H1 (cell line): ENCODE measurements at regions not wholly inside any gene's neighbourhood (a gene's known extent, or its start where the extent isn't known, plus 50 kb on each side); places are given as distances from the start of the nearest gene placed in this dataset.

Source experiments
- CTCF ChIA-PET: fragments of 300-600 bp; sonication (Branson Sonifier 250); formaldehyde crosslinking; loops from one replicate; lab custom pipeline; 2021; ENCODE audit not compliant: partially characterized antibody; lab: Charles Lee
- POLR2A ChIA-PET: fragments of 300-600 bp; sonication (Branson Sonifier 250); formaldehyde crosslinking; loops from one replicate; lab custom pipeline; 2021; ENCODE audit warnings: inconsistent platforms; ENCODE audit not compliant: partially characterized antibody; lab: Charles Lee
- DNase-seq, 2 experiments: peaks; one replicate each; pipeline versions ENCODE4 v3.0.0 to v3.0.0-alpha.2; 2010 to 2022; ENCODE audit warnings: low spot score in 2 of 2, low read depth in 1 of 2, mixed read lengths in 1 of 2
- FAIRE-seq: peaks from 2 replicates; lab custom pipeline; 2011; peaks lifted over from hg19 to GRCh38; lab: Jason Lieb, UNC
- H2AFZ ChIP-seq: 2 replicates; pipeline ENCODE4 v1.8.1; 2012; ENCODE audit warnings: low read length, inconsistent platforms
- H2AK5ac ChIP-seq: 2 replicates; pipeline ENCODE4 v1.6.1; 2013; ENCODE audit warnings: low read depth, low read length
- H2BK120ac ChIP-seq: replicated peaks from 2 replicates; pipeline ENCODE3; 2013; ENCODE audit warnings: low read depth, low read length, inconsistent platforms
- H2BK12ac ChIP-seq: 2 replicates; pipeline ENCODE4 v1.6.1; 2013; ENCODE audit warnings: low read depth, low read length
- H2BK15ac ChIP-seq: 2 replicates; pipeline ENCODE4 v1.6.1; 2013; ENCODE audit warnings: low read length
- H2BK20ac ChIP-seq: 2 replicates; pipeline ENCODE4 v1.6.1; 2013; ENCODE audit warnings: low read length
- H2BK5ac ChIP-seq: 2 replicates; pipeline ENCODE4 v1.6.1; 2013; ENCODE audit warnings: low read depth, low read length
- H3K14ac ChIP-seq: 2 replicates; pipeline ENCODE4 v1.6.1; 2013; ENCODE audit warnings: inconsistent platforms; ENCODE audit not compliant: insufficient read length
- H3K18ac ChIP-seq: 2 replicates; pipeline ENCODE4 v1.6.1; 2013; ENCODE audit warnings: low read length; ENCODE audit errors: extremely low read depth
- H3K23ac ChIP-seq: 2 replicates; pipeline ENCODE4 v1.6.1; 2013; ENCODE audit warnings: inconsistent platforms; ENCODE audit not compliant: insufficient read length
- H3K23me2 ChIP-seq: 2 replicates; pipeline ENCODE4 v1.6.1; 2013; ENCODE audit warnings: low read depth, low read length
- H3K27ac ChIP-seq: 2 replicates; pipeline ENCODE4 v1.6.1; 2011; ENCODE audit warnings: low read depth, low read length, inconsistent platforms
- H3K27me3 ChIP-seq, 4 experiments: replicated peaks in 1 of 4; 1 replicate in 1 of 4; 2 replicates in 3 of 4; pipeline versions ENCODE4 v1.6.1 to v1.8.1; 2011 to 2013; ENCODE audit warnings: low read length in 3 of 4, mild to moderate bottlenecking in 3 of 4, inconsistent platforms in 2 of 4, mixed read lengths in 2 of 4, moderate library complexity in 1 of 4; ENCODE audit not compliant: control insufficient read depth in 3 of 4, insufficient read depth in 3 of 4; ENCODE audit errors: extremely low read depth in 1 of 4
- H3K36me3 ChIP-seq, 4 experiments: 2 replicates each; pipeline versions ENCODE4 v1.6.1 to v1.8.1; 2011 to 2013; ENCODE audit warnings: mild to moderate bottlenecking in 4 of 4, low read length in 3 of 4, moderate library complexity in 2 of 4, control low read depth in 1 of 4, inconsistent platforms in 1 of 4; ENCODE audit not compliant: insufficient read depth in 4 of 4, control insufficient read depth in 2 of 4
- H3K4ac ChIP-seq: replicated peaks from 2 replicates; pipeline ENCODE3; 2013; ENCODE audit warnings: low read length, low read depth, mixed read lengths, inconsistent platforms; ENCODE audit not compliant: insufficient read length
- H3K4me1 ChIP-seq, 4 experiments: replicated peaks in 1 of 4; 1 replicate in 1 of 4; 2 replicates in 3 of 4; pipeline versions ENCODE4 v1.6.1 to v1.8.1; 2011 to 2013; ENCODE audit warnings: low read length in 3 of 4, inconsistent platforms in 2 of 4, mixed read lengths in 1 of 4; ENCODE audit not compliant: insufficient read depth in 4 of 4, control insufficient read depth in 3 of 4
- H3K4me2 ChIP-seq, 2 experiments: 2 replicates each; pipeline versions ENCODE4 v1.6.1 to v1.8.1; 2011 to 2013; ENCODE audit warnings: low read depth in 2 of 2, low read length in 2 of 2, control low read depth in 1 of 2, inconsistent platforms in 1 of 2, mild to moderate bottlenecking in 1 of 2; ENCODE audit not compliant: insufficient read depth in 1 of 2
- H3K4me3 ChIP-seq, 4 experiments: fragments of 200-600, 300-600 bp in 1 of 4; sonication (generic), shearing (Covaris generic), sonication (Bioruptor Twin) in 1 of 4; 2 replicates each; pipeline versions ENCODE4 v1.5.1 to v1.8.1; 2011 to 2016; ENCODE audit warnings: low read length in 4 of 4, low read depth in 3 of 4, control low read depth in 2 of 4, inconsistent platforms in 2 of 4, mild to moderate bottlenecking in 2 of 4, mixed read lengths in 1 of 4, moderate library complexity in 1 of 4; ENCODE audit not compliant: insufficient read depth in 2 of 4; ENCODE audit errors: extremely low read depth in 1 of 4
- H3K56ac ChIP-seq: replicated peaks from 2 replicates; pipeline ENCODE3; 2013; ENCODE audit warnings: low read depth, mild to moderate bottlenecking, mixed read lengths, low read length, inconsistent platforms; ENCODE audit not compliant: insufficient read length
- H3K79me1 ChIP-seq: 2 replicates; pipeline ENCODE4 v1.6.1; 2013; ENCODE audit warnings: low read depth, low read length, control low read depth
- H3K79me2 ChIP-seq, 2 experiments: 2 replicates each; pipeline versions ENCODE4 v1.6.1 to v1.8.1; 2012 to 2013; ENCODE audit warnings: low read length in 2 of 2, mild to moderate bottlenecking in 2 of 2, inconsistent platforms in 1 of 2; ENCODE audit not compliant: insufficient read depth in 2 of 2, control insufficient read depth in 1 of 2
- H3K9ac ChIP-seq, 4 experiments: replicated peaks in 1 of 4; 1 replicate in 1 of 4; 2 replicates in 3 of 4; pipeline versions ENCODE4 v1.6.1 to v1.8.1; 2011 to 2013; ENCODE audit warnings: low read depth in 3 of 4, low read length in 3 of 4, control low read depth in 2 of 4, mild to moderate bottlenecking in 2 of 4, moderate library complexity in 2 of 4, inconsistent platforms in 1 of 4; ENCODE audit errors: extremely low read depth in 1 of 4
- H3K9me3 ChIP-seq, 2 experiments: 2 replicates each; pipeline versions ENCODE4 v1.6.1 to v1.8.1; 2012 to 2013; ENCODE audit warnings: mild to moderate bottlenecking in 2 of 2, moderate library complexity in 2 of 2, control low read depth in 1 of 2, inconsistent platforms in 1 of 2, low read depth in 1 of 2, low read length in 1 of 2, mixed read lengths in 1 of 2; ENCODE audit not compliant: insufficient read depth in 2 of 2
- H4K20me1 ChIP-seq, 2 experiments: replicated peaks in 1 of 2; 2 replicates each; pipeline versions ENCODE3 to v1.8.1; 2011 to 2013; ENCODE audit warnings: inconsistent platforms in 2 of 2, low read length in 2 of 2, mild to moderate bottlenecking in 1 of 2; ENCODE audit not compliant: insufficient read depth in 2 of 2, control insufficient read depth in 1 of 2
- H4K5ac ChIP-seq: 2 replicates; pipeline ENCODE4 v1.6.1; 2013; ENCODE audit warnings: low read length, low read depth, mixed read lengths, inconsistent platforms; ENCODE audit not compliant: insufficient read length
- H4K8ac ChIP-seq: 2 replicates; pipeline ENCODE4 v1.8.0; 2013; ENCODE audit warnings: mild to moderate bottlenecking, moderate library complexity, low read length, inconsistent platforms; ENCODE audit not compliant: insufficient read depth; ENCODE audit errors: extremely low read depth
- H4K91ac ChIP-seq: replicated peaks from 2 replicates; pipeline ENCODE3; 2013; ENCODE audit warnings: low read length, mixed read lengths, inconsistent platforms; ENCODE audit not compliant: insufficient read length
- SIX5 ChIP-seq: IDR thresholded peaks from 2 replicates; pipeline ENCODE4 v1.6.1; 2011; ENCODE audit warnings: mild to moderate bottlenecking, low read depth, low read length
- WGBS, 2 experiments: shearing (Covaris generic) in 1 of 2; methylation state at CpG; one replicate each; pipeline versions ENCODE4 v1.1.6 to v1.1.7; 2013 to 2015; ENCODE audit warnings: low lambda C conversion rate in 2 of 2, mixed read lengths in 2 of 2, inconsistent platforms in 1 of 2, low coverage in 1 of 2, missing lambda C conversion rate in 1 of 2; ENCODE audit not compliant: insufficient replicate concordance in 2 of 2, insufficient coverage in 1 of 2, insufficient read length in 1 of 2; ENCODE audit errors: extremely low coverage in 1 of 2, missing lambda C conversion rate in 1 of 2; 5-methylcytosine and 5-hydroxymethylcytosine counted together

GRCh38 chr14:25696176-25696575, 646.2 kb upstream of the STXBP6 start:
- H2BK12ac ChIP-seq = no peak overlapping the region
- ChIA-PET POLR2A (no interaction called here), CTCF (no interaction called here)
- no peak overlapping the region for H4K5ac ChIP-seq
- no peak overlapping the region for H3K56ac ChIP-seq
- H2BK120ac ChIP-seq = no peak overlapping the region
- H3K79me2 ChIP-seq = no peaks in the 10 kb centered on the region
- H4K20me1 ChIP-seq = no peaks in the 10 kb centered on the region
- H3K4ac ChIP-seq = no peak overlapping the region
- no peaks in the 10 kb centered on the region for H3K9me3 ChIP-seq
- H4K8ac ChIP-seq = no peak overlapping the region
- no peak overlapping the region for H3K23ac ChIP-seq
- no peak overlapping the region for H2BK5ac ChIP-seq
- no peak for DNase-seq
- no peaks in the 10 kb centered on the region for H3K4me1 ChIP-seq
- H2AK5ac ChIP-seq = no peak overlapping the region
- H3K27me3 ChIP-seq = no peaks in the 10 kb centered on the region
- no peak overlapping the region for H2BK20ac ChIP-seq
- H3K27ac ChIP-seq = no peak overlapping the region
- H3K4me3 ChIP-seq = no peak overlapping the region
- no peak overlapping the region for H3K4me2 ChIP-seq
- 87% methylated on average over 3 of the region's 3 CpGs; no CpG with 5 or more reads in 1 of the 2 experiments for WGBS, 2 experiments
- H3K18ac ChIP-seq = no peak overlapping the region
- H4K91ac ChIP-seq = no peak overlapping the region
- no peaks in the 10 kb centered on the region for H3K79me1 ChIP-seq
- no peak overlapping the region for H3K9ac ChIP-seq
- no peaks in the 10 kb centered on the region for H3K36me3 ChIP-seq
- no peak overlapping the region for H3K14ac ChIP-seq
- no peak for FAIRE-seq
- H2BK15ac ChIP-seq = no peak overlapping the region
- H2AFZ ChIP-seq = no peak overlapping the region
- no peaks in the 10 kb centered on the region for H3K23me2 ChIP-seq
- TF ChIP-seq SIX5 = no peak
